Testis (tissue), 2 donors: ENCODE measurements at regions not wholly inside any gene's neighbourhood (a gene's known extent, or its start where the extent isn't known, plus 50 kb on each side); places are given as distances from the start of the nearest gene placed in this dataset.
"Not testable (repeated sequence)": the region's sequence is repeated elsewhere in the genome, so short reads cannot be mapped to it uniquely, and the experiment has no call there.

Source experiments
- CTCF ChIP-seq, 3 experiments: fragments of 450-650 bp in 2 of 3; fragments of 200-600 bp in 1 of 3; sonication (generic) in 1 of 3; IDR thresholded peaks; one replicate each; pipeline ENCODE4 v1.5.1; 2016 to 2019; ENCODE audit warnings: antibody characterized with exemption in 3 of 3, mild to moderate bottlenecking in 2 of 3, moderate library complexity in 1 of 3
- POLR2A ChIP-seq: fragments of 450-650 bp; IDR thresholded peaks from one replicate; pipeline ENCODE4 v1.6.1; 2017; ENCODE audit warnings: antibody characterized with exemption, mild to moderate bottlenecking, moderate library complexity

DNA sequence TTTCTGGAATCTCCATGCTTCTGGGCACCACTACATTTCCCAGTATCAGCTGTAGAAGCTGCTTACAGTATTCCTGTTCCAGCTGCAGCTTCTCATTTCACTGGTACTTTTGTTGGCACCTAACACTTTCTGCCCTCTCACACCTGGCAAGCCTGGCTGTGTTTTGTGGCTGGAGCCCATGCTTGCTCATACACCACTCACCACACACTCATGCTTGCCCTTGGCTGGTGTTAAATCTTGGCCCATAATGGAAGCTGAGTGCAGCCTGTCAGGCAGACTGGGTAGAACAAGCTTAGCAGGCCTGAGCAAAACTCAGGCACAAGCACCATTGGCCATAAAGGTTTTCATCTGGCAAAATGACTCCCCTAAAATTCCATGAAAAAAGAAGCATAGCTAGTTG is 124.4 kb downstream of the RBMY1A1 start:
- TF ChIP-seq POLR2A; CTCF (IDR thresholded peaks at IDR 0.05): not testable (repeated sequence)
